Ovary (tissue), 3 donors: ENCODE measurements at regions not wholly inside any gene's neighbourhood (a gene's known extent, or its start where the extent isn't known, plus 50 kb on each side); places are given as distances from the start of the nearest gene placed in this dataset.

ENCODE experiments used
- EP300 ChIP-seq: sonication (generic); formaldehyde crosslinking; IDR thresholded peaks from one replicate; pipeline ENCODE4 v1.6.1; 2017; ENCODE audit warnings: antibody characterized with exemption
- TF ChIP-seq, protein P1 (sequence below), 3 donors: fragments of 450-650 bp in 2 of 3; fragments of 200-600 bp in 1 of 3; IDR thresholded peaks; one replicate each; pipeline versions ENCODE4 v1.5.1 to v1.8.0; 2016 to 2022; ENCODE audit warnings: antibody characterized with exemption in 3 of 3, mild to moderate bottlenecking in 1 of 3
- donor health status: DM: no; HTN: no; CAD: no.

DNA sequence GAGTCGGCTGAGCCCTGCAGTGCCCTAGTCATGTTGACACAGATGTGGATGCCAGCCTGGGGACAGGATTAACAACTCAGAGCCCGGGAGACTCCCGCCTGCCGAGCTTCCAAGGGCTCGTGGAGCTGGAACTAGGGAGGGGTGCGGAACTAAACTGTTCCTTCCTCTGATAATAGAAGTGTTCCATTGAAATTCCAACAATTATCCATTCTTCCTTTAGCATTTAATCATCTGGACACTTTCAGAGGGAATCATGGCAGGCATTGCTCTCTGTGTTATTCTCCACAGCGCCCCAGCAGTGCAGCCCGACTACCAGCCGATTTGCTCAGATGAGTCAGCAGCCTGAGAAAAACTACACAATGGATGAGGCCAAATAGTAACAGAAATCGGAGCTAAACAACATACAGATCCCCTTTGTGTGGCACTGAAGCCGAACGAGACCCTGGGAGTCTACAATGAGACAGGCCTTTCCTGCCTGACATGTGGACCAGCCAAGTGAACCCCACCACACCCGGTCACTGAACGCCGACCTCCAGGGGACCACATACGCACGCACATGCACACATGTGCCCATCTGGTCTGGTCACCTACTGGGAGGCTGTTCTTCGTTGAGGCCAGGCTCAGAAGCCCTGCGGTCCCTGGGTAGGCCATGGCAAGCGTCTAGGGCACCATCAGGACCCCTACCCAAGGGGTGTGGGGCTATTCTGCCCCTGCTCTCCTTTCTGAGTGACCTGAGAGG lies 238.4 kb upstream of the AFDN start:
- TF ChIP-seq, protein P1, sequence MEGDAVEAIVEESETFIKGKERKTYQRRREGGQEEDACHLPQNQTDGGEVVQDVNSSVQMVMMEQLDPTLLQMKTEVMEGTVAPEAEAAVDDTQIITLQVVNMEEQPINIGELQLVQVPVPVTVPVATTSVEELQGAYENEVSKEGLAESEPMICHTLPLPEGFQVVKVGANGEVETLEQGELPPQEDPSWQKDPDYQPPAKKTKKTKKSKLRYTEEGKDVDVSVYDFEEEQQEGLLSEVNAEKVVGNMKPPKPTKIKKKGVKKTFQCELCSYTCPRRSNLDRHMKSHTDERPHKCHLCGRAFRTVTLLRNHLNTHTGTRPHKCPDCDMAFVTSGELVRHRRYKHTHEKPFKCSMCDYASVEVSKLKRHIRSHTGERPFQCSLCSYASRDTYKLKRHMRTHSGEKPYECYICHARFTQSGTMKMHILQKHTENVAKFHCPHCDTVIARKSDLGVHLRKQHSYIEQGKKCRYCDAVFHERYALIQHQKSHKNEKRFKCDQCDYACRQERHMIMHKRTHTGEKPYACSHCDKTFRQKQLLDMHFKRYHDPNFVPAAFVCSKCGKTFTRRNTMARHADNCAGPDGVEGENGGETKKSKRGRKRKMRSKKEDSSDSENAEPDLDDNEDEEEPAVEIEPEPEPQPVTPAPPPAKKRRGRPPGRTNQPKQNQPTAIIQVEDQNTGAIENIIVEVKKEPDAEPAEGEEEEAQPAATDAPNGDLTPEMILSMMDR (IDR thresholded peaks at IDR 0.05) = no peak
- no peak for TF ChIP-seq EP300
